H1 (cell line): ENCODE measurements at regions not wholly inside any gene's neighbourhood (a gene's known extent, or its start where the extent isn't known, plus 50 kb on each side); places are given as distances from the start of the nearest gene placed in this dataset.

Experiments
- CEBPB ChIP-seq: IDR thresholded peaks from 2 replicates; pipeline ENCODE4 v1.6.1; 2012; ENCODE audit warnings: low read depth, low read length
- POLR2AphosphoS5 ChIP-seq: IDR thresholded peaks from 2 replicates; pipeline ENCODE4 v1.6.1; 2011; ENCODE audit warnings: low read depth, low read length
- RFX5 ChIP-seq: IDR thresholded peaks from 2 replicates; pipeline ENCODE4 v1.6.1; 2011; ENCODE audit warnings: low read depth, low read length, improper control_type of control experiment, borderline replicate concordance
- SUZ12 ChIP-seq: fragments of 200-600 bp; sonication (generic); IDR thresholded peaks from 2 replicates; pipeline ENCODE4 v1.6.1; 2012; ENCODE audit warnings: mild to moderate bottlenecking, inconsistent platforms, low read length, moderate library complexity, mixed read lengths
- TCF12 ChIP-seq: IDR thresholded peaks from 2 replicates; pipeline ENCODE4 v1.6.1; 2011; ENCODE audit warnings: low read depth, mild to moderate bottlenecking, low read length
- TF ChIP-seq, protein P1 (sequence below), 3 experiments: IDR thresholded peaks; 1 replicate in 2 of 3; 2 replicates in 1 of 3; pipeline versions ENCODE4 v1.5.1 to v1.6.1; 2011; ENCODE audit warnings: low read length in 3 of 3, mild to moderate bottlenecking in 3 of 3, inconsistent platforms in 2 of 3, low read depth in 1 of 3, moderate library complexity in 1 of 3; ENCODE audit not compliant: insufficient read depth in 1 of 3; ENCODE audit errors: control extremely low read depth in 1 of 3

DNA sequence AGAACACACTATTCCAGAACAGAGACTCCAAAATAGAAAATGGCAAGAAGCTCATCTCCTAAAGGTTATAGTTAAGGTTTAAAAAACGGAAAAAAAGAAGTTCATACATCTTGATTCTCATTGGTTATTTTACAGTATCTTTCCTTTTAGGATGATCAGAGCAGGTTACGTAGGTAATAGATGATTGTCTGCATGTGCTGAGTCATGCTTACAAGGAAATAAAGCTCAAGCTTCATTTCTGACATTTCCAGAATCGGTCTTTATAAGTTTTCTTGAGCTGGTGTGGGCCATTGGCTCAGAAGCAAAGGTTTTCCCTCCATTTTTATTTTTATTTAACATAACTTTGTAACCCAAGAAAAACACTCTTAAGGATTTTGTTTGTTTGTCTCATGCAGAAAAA, 1030.3 kb upstream of the CDH8 start:
- TF ChIP-seq SUZ12 = no peak
- TF ChIP-seq RFX5 = no peak
- TF ChIP-seq, protein P1, sequence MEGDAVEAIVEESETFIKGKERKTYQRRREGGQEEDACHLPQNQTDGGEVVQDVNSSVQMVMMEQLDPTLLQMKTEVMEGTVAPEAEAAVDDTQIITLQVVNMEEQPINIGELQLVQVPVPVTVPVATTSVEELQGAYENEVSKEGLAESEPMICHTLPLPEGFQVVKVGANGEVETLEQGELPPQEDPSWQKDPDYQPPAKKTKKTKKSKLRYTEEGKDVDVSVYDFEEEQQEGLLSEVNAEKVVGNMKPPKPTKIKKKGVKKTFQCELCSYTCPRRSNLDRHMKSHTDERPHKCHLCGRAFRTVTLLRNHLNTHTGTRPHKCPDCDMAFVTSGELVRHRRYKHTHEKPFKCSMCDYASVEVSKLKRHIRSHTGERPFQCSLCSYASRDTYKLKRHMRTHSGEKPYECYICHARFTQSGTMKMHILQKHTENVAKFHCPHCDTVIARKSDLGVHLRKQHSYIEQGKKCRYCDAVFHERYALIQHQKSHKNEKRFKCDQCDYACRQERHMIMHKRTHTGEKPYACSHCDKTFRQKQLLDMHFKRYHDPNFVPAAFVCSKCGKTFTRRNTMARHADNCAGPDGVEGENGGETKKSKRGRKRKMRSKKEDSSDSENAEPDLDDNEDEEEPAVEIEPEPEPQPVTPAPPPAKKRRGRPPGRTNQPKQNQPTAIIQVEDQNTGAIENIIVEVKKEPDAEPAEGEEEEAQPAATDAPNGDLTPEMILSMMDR (IDR thresholded peaks at IDR 0.05; ENCODE audit: control extremely low read depth in 1 of 3, insufficient read depth in 1 of 3, low read depth in 1 of 3, low read length in 3 of 3) = no peak
- TF ChIP-seq TCF12 = no peak
- no peak for TF ChIP-seq POLR2AphosphoS5
- no peak for TF ChIP-seq CEBPB
